ENCODE measurements at regions not wholly inside any gene's neighbourhood (a gene's known extent, or its start where the extent isn't known, plus 50 kb on each side); places are given as distances from the start of the nearest gene placed in this dataset.

DNA sequence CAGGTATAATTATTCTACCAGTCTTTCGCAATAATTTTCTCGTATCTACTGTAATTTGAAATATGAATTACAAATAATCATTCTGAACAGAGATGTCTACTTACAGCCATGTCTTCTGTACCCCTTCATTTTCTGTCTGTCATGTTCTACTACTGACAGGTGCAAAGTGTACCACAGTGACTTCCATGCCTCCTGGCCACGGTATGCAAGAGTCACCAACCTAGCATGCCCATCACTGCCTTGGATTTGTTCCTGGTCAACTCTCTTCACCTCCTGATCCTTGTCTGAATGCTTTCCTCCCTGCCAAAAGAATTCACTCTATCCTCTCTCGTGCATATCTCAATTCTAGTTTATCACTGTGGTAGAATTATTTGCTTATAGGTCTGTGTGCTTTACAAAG is 755.4 kb downstream of the KCNJ2 start:
- peaks cover 2% of the 10 kb centered on the region for H3K9me3 ChIP-seq (replicated peaks)
- no peak overlapping the region for H3K4me3 ChIP-seq
- TF ChIP-seq, protein P1, sequence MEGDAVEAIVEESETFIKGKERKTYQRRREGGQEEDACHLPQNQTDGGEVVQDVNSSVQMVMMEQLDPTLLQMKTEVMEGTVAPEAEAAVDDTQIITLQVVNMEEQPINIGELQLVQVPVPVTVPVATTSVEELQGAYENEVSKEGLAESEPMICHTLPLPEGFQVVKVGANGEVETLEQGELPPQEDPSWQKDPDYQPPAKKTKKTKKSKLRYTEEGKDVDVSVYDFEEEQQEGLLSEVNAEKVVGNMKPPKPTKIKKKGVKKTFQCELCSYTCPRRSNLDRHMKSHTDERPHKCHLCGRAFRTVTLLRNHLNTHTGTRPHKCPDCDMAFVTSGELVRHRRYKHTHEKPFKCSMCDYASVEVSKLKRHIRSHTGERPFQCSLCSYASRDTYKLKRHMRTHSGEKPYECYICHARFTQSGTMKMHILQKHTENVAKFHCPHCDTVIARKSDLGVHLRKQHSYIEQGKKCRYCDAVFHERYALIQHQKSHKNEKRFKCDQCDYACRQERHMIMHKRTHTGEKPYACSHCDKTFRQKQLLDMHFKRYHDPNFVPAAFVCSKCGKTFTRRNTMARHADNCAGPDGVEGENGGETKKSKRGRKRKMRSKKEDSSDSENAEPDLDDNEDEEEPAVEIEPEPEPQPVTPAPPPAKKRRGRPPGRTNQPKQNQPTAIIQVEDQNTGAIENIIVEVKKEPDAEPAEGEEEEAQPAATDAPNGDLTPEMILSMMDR (IDR thresholded peaks at IDR 0.05; ENCODE audit: borderline replicate concordance), result no peak
- no peaks in the 10 kb centered on the region for H3K27me3 ChIP-seq (ENCODE audit: low read depth)
- intact Hi-C loops (cut with micrococcal nuclease), result no loop called here
- H3K27ac ChIP-seq (replicated peaks), result no peak overlapping the region
- no peaks in the 10 kb centered on the region for H3K4me1 ChIP-seq
- H3K36me3 ChIP-seq, result no peaks in the 10 kb centered on the region
- DNase-seq, result no peak

DNA sequence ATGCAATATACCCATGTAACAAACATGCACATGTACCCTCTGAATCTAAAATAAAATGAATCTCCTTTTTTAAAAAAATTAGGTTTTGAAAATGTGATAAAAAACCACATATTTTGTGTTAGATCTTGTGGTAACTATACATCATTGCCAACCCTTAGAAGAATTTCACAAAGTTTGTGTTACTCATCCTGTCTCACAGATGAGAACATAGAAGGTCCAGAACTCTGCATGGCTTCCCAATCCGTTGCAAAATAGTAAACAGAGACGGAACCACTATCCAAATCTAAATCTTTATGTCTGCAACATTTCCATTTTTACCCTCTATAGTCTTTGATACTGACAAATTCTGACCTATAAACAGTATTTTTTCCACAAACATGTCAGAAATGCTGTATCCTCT is 759.9 kb downstream of the KCNJ2 start:
- Histone ChIP-seq H3K9me3 (replicated peaks) (no peaks in the 10 kb centered on the region), H3K4me3 (no peak overlapping the region), H3K27me3 (ENCODE audit: low read depth) (no peaks in the 10 kb centered on the region), H3K27ac (replicated peaks) (no peak overlapping the region), H3K36me3 (no peaks in the 10 kb centered on the region), H3K4me1 (no peaks in the 10 kb centered on the region)
- TF ChIP-seq, protein P1 (IDR thresholded peaks at IDR 0.05; ENCODE audit: borderline replicate concordance), result no peak
- intact Hi-C loops (cut with micrococcal nuclease), result no loop called here
- DNase-seq, result no peak

DNA sequence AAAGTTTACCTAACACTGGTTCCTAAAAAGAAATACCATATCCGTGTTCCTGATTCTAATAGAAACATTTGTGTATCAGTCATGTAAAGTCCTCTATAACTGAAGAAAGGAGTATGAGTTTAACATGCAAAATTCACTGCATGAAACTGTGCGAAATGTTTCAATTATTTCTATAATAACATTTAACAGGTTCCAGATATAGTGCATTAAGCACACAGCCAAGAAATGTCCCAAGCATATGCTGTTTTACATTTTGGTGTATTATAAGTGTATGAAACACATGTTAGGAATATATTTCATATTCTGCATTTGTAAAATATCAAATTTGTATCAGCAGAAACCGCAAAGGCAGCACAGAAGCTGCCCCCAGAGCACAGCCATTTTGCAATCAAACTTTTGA is 764.9 kb downstream of the KCNJ2 start:
- no peak for DNase-seq
- intact Hi-C loops (cut with micrococcal nuclease), result no loop called here
- TF ChIP-seq, protein P1 (IDR thresholded peaks at IDR 0.05; ENCODE audit: borderline replicate concordance), result no peak
- H3K27me3 ChIP-seq (ENCODE audit: low read depth), result no peaks in the 10 kb centered on the region
- no peaks in the 10 kb centered on the region for H3K4me1 ChIP-seq
- no peak overlapping the region for H3K4me3 ChIP-seq
- no peaks in the 10 kb centered on the region for H3K9me3 ChIP-seq (replicated peaks)
- no peaks in the 10 kb centered on the region for H3K36me3 ChIP-seq
- H3K27ac ChIP-seq (replicated peaks), result no peak overlapping the region

DNA sequence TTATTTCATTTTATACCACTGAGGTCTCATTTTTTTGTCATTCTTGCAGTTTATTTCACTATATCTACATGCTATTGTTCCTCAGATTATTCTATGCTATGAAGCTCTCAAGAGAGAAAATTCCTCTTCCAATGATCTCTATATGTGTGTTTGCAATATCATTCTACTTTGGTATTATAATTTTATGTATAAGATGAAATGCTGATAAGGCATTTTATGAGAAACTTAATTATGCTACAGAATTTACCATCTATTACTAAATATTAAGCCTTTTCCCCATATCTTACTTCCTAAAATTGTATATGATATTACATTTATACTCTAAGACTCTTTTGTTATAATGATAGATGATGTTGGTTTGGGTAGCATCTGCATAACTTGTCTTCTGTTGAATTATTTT is 765.5 kb downstream of the KCNJ2 start:
- Histone ChIP-seq H3K4me1 (no peaks in the 10 kb centered on the region), H3K36me3 (no peaks in the 10 kb centered on the region), H3K27me3 (ENCODE audit: low read depth) (no peaks in the 10 kb centered on the region), H3K27ac (replicated peaks) (no peak overlapping the region), H3K9me3 (replicated peaks) (no peaks in the 10 kb centered on the region), H3K4me3 (no peak overlapping the region)
- intact Hi-C loops (cut with micrococcal nuclease), result no loop called here
- DNase-seq, result no peak
- TF ChIP-seq, protein P1 (IDR thresholded peaks at IDR 0.05; ENCODE audit: borderline replicate concordance), result no peak

- Histone ChIP-seq H3K9me3 (replicated peaks) (no peaks in the 10 kb centered on the region), H3K27me3 (ENCODE audit: low read depth) (no peaks in the 10 kb centered on the region), H3K4me3 (no peak overlapping the region), H3K27ac (replicated peaks) (no peak overlapping the region), H3K36me3 (no peaks in the 10 kb centered on the region), H3K4me1 (no peaks in the 10 kb centered on the region)
- DNase-seq, result no peak
- intact Hi-C loops (cut with micrococcal nuclease), result no loop called here
- TF ChIP-seq, protein P1 (IDR thresholded peaks at IDR 0.05; ENCODE audit: borderline replicate concordance), result no peak
Observed at GRCh38 chr17:70936724-70937123, 767.4 kb downstream of the KCNJ2 start.

DNA sequence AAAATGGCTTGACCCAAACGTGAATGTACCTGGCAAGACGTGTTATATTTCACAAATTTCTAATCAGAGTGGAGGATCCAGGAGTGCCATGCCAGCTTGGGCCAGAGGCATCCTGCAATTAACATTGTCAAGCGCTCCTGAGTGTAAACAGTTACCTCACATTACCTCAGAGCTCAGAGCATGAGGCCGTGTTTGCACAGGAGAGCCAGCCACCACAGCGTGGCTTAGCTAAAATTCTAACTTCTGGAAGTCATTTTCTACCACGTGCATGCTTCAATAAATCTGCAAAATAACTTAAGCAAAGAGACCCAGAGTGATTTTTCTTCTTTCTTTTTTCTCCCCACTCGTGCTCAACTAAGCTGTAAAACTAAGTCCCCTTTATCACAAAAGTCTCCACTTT is 769.0 kb downstream of the KCNJ2 start:
- TF ChIP-seq, protein P1 (IDR thresholded peaks at IDR 0.05; ENCODE audit: borderline replicate concordance), result no peak
- intact Hi-C loops (cut with micrococcal nuclease), result no loop called here
- Histone ChIP-seq H3K9me3 (replicated peaks) (no peaks in the 10 kb centered on the region), H3K4me3 (no peak overlapping the region), H3K27me3 (ENCODE audit: low read depth) (no peaks in the 10 kb centered on the region), H3K36me3 (no peaks in the 10 kb centered on the region), H3K4me1 (no peaks in the 10 kb centered on the region), H3K27ac (replicated peaks) (no peak overlapping the region)
- DNase-seq, result no peak
